ENCODE measurements at regions not wholly inside any gene's neighbourhood (a gene's known extent, or its start where the extent isn't known, plus 50 kb on each side); places are given as distances from the start of the nearest gene placed in this dataset.

DNA sequence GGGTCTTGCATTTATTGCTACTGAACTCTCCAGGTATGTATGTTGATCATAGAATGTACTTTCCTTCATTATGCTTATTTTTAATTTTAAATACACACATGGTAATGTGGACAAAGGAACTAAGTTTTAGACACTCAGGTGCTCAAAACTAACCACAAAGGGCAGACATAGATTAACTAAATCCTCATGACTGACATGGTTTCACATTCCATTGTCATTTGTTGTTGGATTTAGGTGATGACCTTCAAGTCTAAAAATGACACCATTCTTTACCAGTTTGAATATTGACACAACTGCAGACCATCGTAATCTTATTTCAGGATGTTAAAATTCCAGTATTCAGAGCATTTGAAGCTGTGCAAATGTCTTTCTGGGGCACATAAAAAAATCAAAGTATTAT, 128.4 kb downstream of the BBS10 start:
- Histone ChIP-seq H3K27me3 (ENCODE audit: control insufficient read depth, insufficient read depth, low read length) (no peaks in the 10 kb centered on the region), H3K4me1 (ENCODE audit: control insufficient read depth, insufficient read depth, low read length) (no peaks in the 10 kb centered on the region), H3K9me3 (ENCODE audit: control insufficient read depth, insufficient read depth, low read depth, low read length) (no peaks in the 10 kb centered on the region), H3K4me3 (ENCODE audit: low read depth in 2 of 2, low read length in 2 of 2) (no peak overlapping the region), H3K27ac (ENCODE audit: low read length) (no peak overlapping the region), H3K36me3 (ENCODE audit: control insufficient read depth, insufficient read depth, low read length) (no peaks in the 10 kb centered on the region)
- no peak for ATAC-seq
- POLR2A ChIA-PET, result no interaction called here
- CTCF ChIA-PET, result no interaction called here
- TF ChIP-seq SIN3A (IDR thresholded peaks at IDR 0.05; ENCODE audit: borderline replicate concordance, insufficient read depth, low read depth, low read length), result no peak
- no peak for TF ChIP-seq REST (IDR thresholded peaks at IDR 0.05; ENCODE audit: insufficient read depth in 1 of 2, low read depth in 2 of 2, low read length in 1 of 2)
- no peak for TF ChIP-seq TCF7L2 (IDR thresholded peaks at IDR 0.05; ENCODE audit: low read depth, low read length)
- TF ChIP-seq POLR2AphosphoS5 (IDR thresholded peaks at IDR 0.05; ENCODE audit: low read depth, low read length), result no peak
- TF ChIP-seq CTCF (IDR thresholded peaks at IDR 0.05), result no peak
- in situ Hi-C loops (cut with HindIII; ENCODE audit: low pct_unique_long_range_greater_than_20kb, low sequenced_read_pairs) (no loop called here), intact Hi-C loops (cut with micrococcal nuclease; ENCODE audit: unreplicated experiment) (no loop called here)
- no peak for DNase-seq (ENCODE audit: low read depth, low spot score)
- no TSS peak for BruUV-seq (replicated peaks)

DNA sequence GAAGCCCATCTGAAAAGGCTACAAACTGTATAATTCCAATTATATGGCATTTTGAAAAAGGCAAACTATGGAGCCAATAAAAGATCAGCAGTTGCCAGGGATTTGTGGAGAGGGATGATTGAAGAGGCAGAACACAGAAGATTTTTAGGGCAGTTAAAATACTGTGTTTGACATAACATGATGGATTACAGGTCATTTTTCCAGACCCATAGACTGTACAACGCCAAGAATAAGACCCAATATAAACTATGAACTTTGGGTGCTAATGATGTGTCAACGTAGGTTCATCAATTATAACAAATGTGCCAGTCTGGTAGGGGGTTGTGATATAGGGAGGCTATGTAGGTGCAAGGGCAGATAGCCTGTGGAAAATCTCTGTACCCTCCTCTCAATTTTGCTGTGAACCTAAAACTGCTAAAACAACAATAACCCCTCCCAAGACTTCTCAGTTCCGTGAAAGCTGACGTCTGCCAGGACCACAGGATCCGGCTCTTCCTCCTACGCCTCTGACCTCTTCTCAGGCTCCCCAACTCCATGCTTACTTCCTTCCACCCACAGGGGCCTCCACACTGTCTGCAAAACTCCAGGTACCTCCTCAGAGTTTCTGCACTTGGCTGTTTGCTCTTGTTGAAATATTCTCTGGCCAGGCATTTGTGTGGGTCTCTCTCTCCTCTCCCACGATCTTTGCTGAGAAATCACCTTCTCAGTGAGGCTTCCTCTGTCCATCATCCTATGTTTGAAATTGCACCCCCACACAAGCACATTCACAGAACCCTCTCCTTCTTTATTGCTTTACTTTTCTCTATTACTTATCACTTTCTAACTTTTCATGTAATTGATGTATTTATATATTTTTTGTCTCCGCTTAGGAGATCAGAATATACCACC, 131.4 kb downstream of the BBS10 start:
- TF ChIP-seq TCF7L2 (IDR thresholded peaks at IDR 0.05; ENCODE audit: low read depth, low read length), result no peak

DNA sequence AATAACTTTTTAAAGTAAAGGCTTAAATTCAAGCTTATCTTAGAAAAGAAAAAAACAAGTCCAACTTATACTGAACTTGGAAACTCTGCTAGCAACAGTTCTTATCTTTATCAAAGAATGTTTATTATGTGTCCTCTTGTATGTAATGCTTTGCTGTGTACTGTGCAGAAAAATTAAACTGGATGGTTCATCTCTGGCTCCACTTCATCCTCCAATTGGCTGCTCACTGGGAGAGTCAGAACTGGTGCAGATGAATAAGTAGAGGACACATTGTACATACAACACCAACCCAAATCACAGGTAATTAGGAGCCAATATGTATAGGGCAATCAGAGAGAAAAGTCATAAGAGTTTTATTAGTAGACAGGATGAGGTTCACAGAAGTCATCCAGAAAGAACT, 123.6 kb upstream of the NAP1L1 start:
- ATAC-seq, result no peak

More for the DNA sequence above, 131.4 kb downstream of the BBS10 start:
- Histone ChIP-seq H3K27me3 (ENCODE audit: control insufficient read depth, insufficient read depth, low read length) (no peaks in the 10 kb centered on the region), H3K27ac (ENCODE audit: low read length) (no peak overlapping the region), H3K36me3 (ENCODE audit: control insufficient read depth, insufficient read depth, low read length) (no peaks in the 10 kb centered on the region), H3K4me1 (ENCODE audit: control insufficient read depth, insufficient read depth, low read length) (no peaks in the 10 kb centered on the region), H3K4me3 (ENCODE audit: low read depth in 2 of 2, low read length in 2 of 2) (no peak overlapping the region), H3K9me3 (ENCODE audit: control insufficient read depth, insufficient read depth, low read depth, low read length) (no peaks in the 10 kb centered on the region)
- in situ Hi-C loops (cut with HindIII; ENCODE audit: low pct_unique_long_range_greater_than_20kb, low sequenced_read_pairs), result no loop called here
- DNase-seq (ENCODE audit: low read depth, low spot score) (no peak), ATAC-seq (no peak)
- POLR2A ChIA-PET, result no interaction called here
- CTCF ChIA-PET, result no interaction called here
- no TSS peak for BruUV-seq (replicated peaks)
- intact Hi-C loops (cut with micrococcal nuclease; ENCODE audit: unreplicated experiment), result no loop called here

More for the DNA sequence above, 123.6 kb upstream of the NAP1L1 start:
- TF ChIP-seq SIN3A (IDR thresholded peaks at IDR 0.05; ENCODE audit: borderline replicate concordance, insufficient read depth, low read depth, low read length), result no peak
- no peak for TF ChIP-seq POLR2AphosphoS5 (IDR thresholded peaks at IDR 0.05; ENCODE audit: low read depth, low read length)
- TF ChIP-seq TCF7L2 (IDR thresholded peaks at IDR 0.05; ENCODE audit: low read depth, low read length), result no peak
- no peak for TF ChIP-seq CTCF (IDR thresholded peaks at IDR 0.05)
- no peak for TF ChIP-seq REST (IDR thresholded peaks at IDR 0.05; ENCODE audit: insufficient read depth in 1 of 2, low read depth in 2 of 2, low read length in 1 of 2)
- DNase-seq (ENCODE audit: low read depth, low spot score), result no peak
- no TSS peak for BruUV-seq (replicated peaks)
- Histone ChIP-seq H3K27me3 (ENCODE audit: control insufficient read depth, insufficient read depth, low read length) (no peaks in the 10 kb centered on the region), H3K36me3 (ENCODE audit: control insufficient read depth, insufficient read depth, low read length) (no peaks in the 10 kb centered on the region), H3K4me1 (ENCODE audit: control insufficient read depth, insufficient read depth, low read length) (no peaks in the 10 kb centered on the region), H3K9me3 (ENCODE audit: control insufficient read depth, insufficient read depth, low read depth, low read length) (no peaks in the 10 kb centered on the region), H3K4me3 (ENCODE audit: low read depth in 2 of 2, low read length in 2 of 2) (no peak overlapping the region), H3K27ac (ENCODE audit: low read length) (no peak overlapping the region)
- ChIA-PET CTCF (no interaction called here), POLR2A (no interaction called here)
- intact Hi-C loops (cut with micrococcal nuclease; ENCODE audit: unreplicated experiment) (no loop called here), in situ Hi-C loops (cut with HindIII; ENCODE audit: low pct_unique_long_range_greater_than_20kb, low sequenced_read_pairs) (no loop called here)

Data from Panc1 (cell line).